ENCODE measurements at regions not wholly inside any gene's neighbourhood (a gene's known extent, or its start where the extent isn't known, plus 50 kb on each side); places are given as distances from the start of the nearest gene placed in this dataset.

DNA sequence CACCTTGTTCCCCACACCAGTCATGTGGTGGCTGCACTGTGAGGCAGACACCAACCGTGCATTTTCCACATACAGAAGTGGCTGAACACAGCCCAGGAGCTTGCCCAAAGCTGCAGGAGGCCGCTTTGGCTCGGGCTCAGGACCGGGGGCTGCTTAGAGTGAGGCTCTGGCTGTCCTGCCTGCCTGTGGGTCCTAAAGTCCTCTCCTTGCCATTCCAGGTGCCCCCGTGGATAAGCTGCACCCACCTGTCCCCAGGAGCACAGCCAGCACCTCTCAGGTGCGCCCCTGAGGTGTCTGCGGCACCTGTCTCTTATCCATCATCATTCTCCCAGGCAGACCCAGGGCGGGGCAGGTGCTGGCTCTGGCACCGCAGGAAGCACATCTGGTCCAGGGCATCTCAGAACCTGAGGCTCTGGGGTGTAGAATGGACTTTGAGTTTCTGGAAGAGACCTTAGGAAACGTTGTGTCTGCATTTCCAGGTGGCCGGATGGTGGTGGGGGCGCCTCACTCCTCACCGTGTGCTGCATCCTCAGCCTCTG lies 180.5 kb upstream of the ZNF469 start:
- TF ChIP-seq CTCF (conservative IDR thresholded peaks at IDR 0.05; ENCODE audit: low read depth in 2 of 2) (no peak), POLR2AphosphoS5 (IDR thresholded peaks at IDR 0.05; ENCODE audit: low read depth) (no peak), JUNB (IDR thresholded peaks at IDR 0.05; ENCODE audit: unreplicated experiment) (no peak), EZH2 (IDR thresholded peaks at IDR 0.05; ENCODE audit: low read depth, unreplicated experiment) (no peak), ZNF331 (CRISPR knock-in tag; IDR thresholded peaks at IDR 0.05; ENCODE audit: low read depth) (no peak), EZH2phosphoT487 (IDR thresholded peaks at IDR 0.05; ENCODE audit: unreplicated experiment) (no peak)
- TF ChIP-seq, protein P1, sequence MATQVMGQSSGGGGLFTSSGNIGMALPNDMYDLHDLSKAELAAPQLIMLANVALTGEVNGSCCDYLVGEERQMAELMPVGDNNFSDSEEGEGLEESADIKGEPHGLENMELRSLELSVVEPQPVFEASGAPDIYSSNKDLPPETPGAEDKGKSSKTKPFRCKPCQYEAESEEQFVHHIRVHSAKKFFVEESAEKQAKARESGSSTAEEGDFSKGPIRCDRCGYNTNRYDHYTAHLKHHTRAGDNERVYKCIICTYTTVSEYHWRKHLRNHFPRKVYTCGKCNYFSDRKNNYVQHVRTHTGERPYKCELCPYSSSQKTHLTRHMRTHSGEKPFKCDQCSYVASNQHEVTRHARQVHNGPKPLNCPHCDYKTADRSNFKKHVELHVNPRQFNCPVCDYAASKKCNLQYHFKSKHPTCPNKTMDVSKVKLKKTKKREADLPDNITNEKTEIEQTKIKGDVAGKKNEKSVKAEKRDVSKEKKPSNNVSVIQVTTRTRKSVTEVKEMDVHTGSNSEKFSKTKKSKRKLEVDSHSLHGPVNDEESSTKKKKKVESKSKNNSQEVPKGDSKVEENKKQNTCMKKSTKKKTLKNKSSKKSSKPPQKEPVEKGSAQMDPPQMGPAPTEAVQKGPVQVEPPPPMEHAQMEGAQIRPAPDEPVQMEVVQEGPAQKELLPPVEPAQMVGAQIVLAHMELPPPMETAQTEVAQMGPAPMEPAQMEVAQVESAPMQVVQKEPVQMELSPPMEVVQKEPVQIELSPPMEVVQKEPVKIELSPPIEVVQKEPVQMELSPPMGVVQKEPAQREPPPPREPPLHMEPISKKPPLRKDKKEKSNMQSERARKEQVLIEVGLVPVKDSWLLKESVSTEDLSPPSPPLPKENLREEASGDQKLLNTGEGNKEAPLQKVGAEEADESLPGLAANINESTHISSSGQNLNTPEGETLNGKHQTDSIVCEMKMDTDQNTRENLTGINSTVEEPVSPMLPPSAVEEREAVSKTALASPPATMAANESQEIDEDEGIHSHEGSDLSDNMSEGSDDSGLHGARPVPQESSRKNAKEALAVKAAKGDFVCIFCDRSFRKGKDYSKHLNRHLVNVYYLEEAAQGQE (IDR thresholded peaks at IDR 0.05; ENCODE audit: unreplicated experiment) = no peak
- TF ChIP-seq, protein P2, sequence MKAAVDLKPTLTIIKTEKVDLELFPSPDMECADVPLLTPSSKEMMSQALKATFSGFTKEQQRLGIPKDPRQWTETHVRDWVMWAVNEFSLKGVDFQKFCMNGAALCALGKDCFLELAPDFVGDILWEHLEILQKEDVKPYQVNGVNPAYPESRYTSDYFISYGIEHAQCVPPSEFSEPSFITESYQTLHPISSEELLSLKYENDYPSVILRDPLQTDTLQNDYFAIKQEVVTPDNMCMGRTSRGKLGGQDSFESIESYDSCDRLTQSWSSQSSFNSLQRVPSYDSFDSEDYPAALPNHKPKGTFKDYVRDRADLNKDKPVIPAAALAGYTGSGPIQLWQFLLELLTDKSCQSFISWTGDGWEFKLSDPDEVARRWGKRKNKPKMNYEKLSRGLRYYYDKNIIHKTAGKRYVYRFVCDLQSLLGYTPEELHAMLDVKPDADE (IDR thresholded peaks at IDR 0.05) = no peak
